WTC11 (cell line): ENCODE measurements at regions not wholly inside any gene's neighbourhood (a gene's known extent, or its start where the extent isn't known, plus 50 kb on each side); places are given as distances from the start of the nearest gene placed in this dataset.
A peak's percentile ranks its signal among the peaks of the same experiment; 100 is the strongest.

Source experiments
- ATAC-seq: fragments of 200-7000 bp; cut with Tn5 transposase; 2 replicates; pipeline ENCODE4 v1.10.0; 2021; ENCODE audit warnings: mild to moderate bottlenecking, moderate library complexity
- CTCF ChIA-PET: fragments of 300-600 bp; sonication (Branson Sonifier 250); formaldehyde crosslinking; loops from one replicate; lab custom pipeline; 2021; ENCODE audit warnings: antibody characterized with exemption; lab: Charles Lee
- POLR2A ChIA-PET: fragments of 350-600 bp; sonication (Branson Sonifier 250); formaldehyde crosslinking; loops from one replicate; lab custom pipeline; 2021; ENCODE audit warnings: antibody characterized with exemption; lab: Charles Lee
- DNase-seq: peaks from one replicate; pipeline ENCODE4 v3.0.0; 2021; ENCODE audit warnings: low spot score
- H3K27ac Mint-ChIP-seq: 2 replicates; pipeline ENCODE4 v1.8.0; 2021; ENCODE audit warnings: mixed read lengths
- H3K27me3 Mint-ChIP-seq: 2 replicates; pipeline ENCODE4 v1.8.0; 2021; ENCODE audit warnings: low read depth, mild to moderate bottlenecking, moderate library complexity, mixed read lengths
- H3K36me3 Mint-ChIP-seq: 2 replicates; pipeline ENCODE4 v1.8.0; 2021; ENCODE audit warnings: mixed read lengths
- H3K4me1 Mint-ChIP-seq: 2 replicates; pipeline ENCODE4 v1.8.0; 2022; ENCODE audit warnings: mixed read lengths
- H3K4me3 Mint-ChIP-seq: 2 replicates; pipeline ENCODE4 v1.8.0; 2021; ENCODE audit warnings: mild to moderate bottlenecking, moderate library complexity, mixed read lengths
- H3K9me3 Mint-ChIP-seq: 2 replicates; pipeline ENCODE4 v1.8.0; 2021; ENCODE audit warnings: mixed read lengths
- E2F1 ChIP-seq: sonication (generic); formaldehyde crosslinking; IDR thresholded peaks from 2 replicates; pipeline ENCODE4 v1.8.0; 2022; ENCODE audit warnings: mild to moderate bottlenecking, missing genetic modification reagents
- FOXP4 ChIP-seq: sonication (generic); formaldehyde crosslinking; IDR thresholded peaks from 2 replicates; pipeline ENCODE4 v1.8.0; 2022; ENCODE audit warnings: mild to moderate bottlenecking, missing genetic modification reagents
- GTF2I ChIP-seq: fragments of 250-450 bp; sonication (Bioruptor Pico); conservative IDR thresholded peaks from 2 replicates; pipeline ENCODE4 v1.4.0; 2021; ENCODE audit warnings: mild to moderate bottlenecking
- HMGA2 ChIP-seq: fragments of 250-450 bp; sonication (Bioruptor Pico); IDR thresholded peaks from 2 replicates; pipeline ENCODE4 v1.4.0; 2021; ENCODE audit warnings: mild to moderate bottlenecking, moderate library complexity
- HMGXB4 ChIP-seq: sonication (generic); formaldehyde crosslinking; IDR thresholded peaks from 2 replicates; pipeline ENCODE4 v1.8.1; 2023; ENCODE audit warnings: mild to moderate bottlenecking, moderate library complexity, missing genetic modification reagents
- JAZF1 ChIP-seq: fragments of 250-450 bp; sonication (Bioruptor Pico); IDR thresholded peaks from 2 replicates; pipeline ENCODE4 v1.9.0; 2021; ENCODE audit warnings: moderate library complexity, mild to moderate bottlenecking, inconsistent platforms
- MYBL2 ChIP-seq: sonication (generic); formaldehyde crosslinking; IDR thresholded peaks from 2 replicates; pipeline ENCODE4 v1.8.1; 2023; ENCODE audit warnings: mild to moderate bottlenecking, moderate library complexity, missing genetic modification reagents
- PRDM15 ChIP-seq: sonication (generic); formaldehyde crosslinking; IDR thresholded peaks from 2 replicates; pipeline ENCODE4 v1.8.0; 2022; ENCODE audit warnings: missing genetic modification reagents
- RORB ChIP-seq: fragments of 250-450 bp; sonication (Bioruptor Pico); IDR thresholded peaks from 2 replicates; pipeline ENCODE4 v1.9.0; 2021; ENCODE audit warnings: mild to moderate bottlenecking
- SMAD3 ChIP-seq: sonication (generic); formaldehyde crosslinking; IDR thresholded peaks from 2 replicates; pipeline ENCODE4 v1.8.0; 2022; ENCODE audit warnings: missing genetic modification reagents, mild to moderate bottlenecking, borderline replicate concordance
- SMAD4 ChIP-seq: sonication (generic); formaldehyde crosslinking; IDR thresholded peaks from 2 replicates; pipeline ENCODE4 v1.8.0; 2022; ENCODE audit warnings: mild to moderate bottlenecking, missing genetic modification reagents
- ZBTB21 ChIP-seq: sonication (generic); formaldehyde crosslinking; IDR thresholded peaks from 2 replicates; pipeline ENCODE4 v1.8.1; 2023; ENCODE audit warnings: mild to moderate bottlenecking, missing genetic modification reagents, borderline replicate concordance
- ZNF219 ChIP-seq: sonication (generic); formaldehyde crosslinking; IDR thresholded peaks from 2 replicates; pipeline ENCODE4 v1.8.0; 2023; ENCODE audit warnings: missing genetic modification reagents, mild to moderate bottlenecking, borderline replicate concordance
- ZNF317 ChIP-seq: sonication (generic); formaldehyde crosslinking; IDR thresholded peaks from 2 replicates; pipeline ENCODE4 v1.8.1; 2023; ENCODE audit warnings: low read depth, mild to moderate bottlenecking, moderate library complexity, missing genetic modification reagents, borderline replicate concordance
- ZNF416 ChIP-seq: fragments of 250-450 bp; sonication (Bioruptor Pico); IDR thresholded peaks from 2 replicates; pipeline ENCODE4 v1.9.0; 2021; ENCODE audit warnings: mild to moderate bottlenecking, inconsistent platforms
- ZNF423 ChIP-seq: fragments of 250-450 bp; sonication (Bioruptor Pico); IDR thresholded peaks from 2 replicates; pipeline ENCODE4 v2.1.2; 2022; ENCODE audit warnings: mild to moderate bottlenecking, moderate library complexity
- ZNF512 ChIP-seq: sonication (generic); formaldehyde crosslinking; IDR thresholded peaks from 2 replicates; pipeline ENCODE4 v1.8.1; 2022; ENCODE audit warnings: missing genetic modification reagents, borderline replicate concordance
- ZNF532 ChIP-seq: fragments of 250-450 bp; sonication (Bioruptor Pico); IDR thresholded peaks from 2 replicates; pipeline ENCODE4 v1.9.0; 2021; ENCODE audit warnings: mild to moderate bottlenecking, borderline replicate concordance

GRCh38 chr6:54451516-54451915 lies 143.3 kb downstream of the TINAG start (continued):
- TF ChIP-seq ZNF416 (no peak), ZNF512 (CRISPR knock-in tag) (no peak), PRDM15 (CRISPR knock-in tag) (no peak), HMGXB4 (CRISPR knock-in tag) (no peak), JAZF1 (no peak)
- TF ChIP-seq, all 79 proteins: peak for 0

GRCh38 chr6:54463354-54464024 lies 155.2 kb downstream of the TINAG start:
- Mint-ChIP-seq H3K27ac (peak overlapping the region; percentile 90), H3K9me3 (peaks cover 23% of the 10 kb centered on the region)
- CTCF ChIA-PET, result interaction anchor here (0.8 kb wide), 1 partner anchor 157 kb away, joined by 3 read pairs; no protein-coding TSS in a partner anchor

GRCh38 chr6:54465649-54466300 lies 157.5 kb downstream of the TINAG start:
- ChIA-PET POLR2A (no interaction called here), CTCF (no interaction called here)
- H3K4me1 Mint-ChIP-seq, result peaks cover 20% of the 10 kb centered on the region
- H3K36me3 Mint-ChIP-seq, result no peaks in the 10 kb centered on the region
- H3K27ac Mint-ChIP-seq, result no peak overlapping the region
- DNase-seq, result no peak
- H3K4me3 Mint-ChIP-seq, result no peak overlapping the region
- H3K27me3 Mint-ChIP-seq, result no peaks in the 10 kb centered on the region
- no peak for ATAC-seq
- H3K9me3 Mint-ChIP-seq, result peaks cover 19% of the 10 kb centered on the region
- TF ChIP-seq RORB (CRISPR knock-in tag), result no peak
- TF ChIP-seq SMAD4, result no peak
- TF ChIP-seq GTF2I (CRISPR knock-in tag), result no peak
- no peak for TF ChIP-seq ZNF423 (CRISPR knock-in tag)
- no peak for TF ChIP-seq ZNF219 (CRISPR knock-in tag)
- no peak for TF ChIP-seq HMGA2 (CRISPR knock-in tag)
- no peak for TF ChIP-seq FOXP4 (CRISPR knock-in tag)
- TF ChIP-seq ZBTB21 (CRISPR knock-in tag), result no peak
- no peak for TF ChIP-seq E2F1
- TF ChIP-seq MYBL2, result no peak
- TF ChIP-seq ZNF532 (CRISPR knock-in tag), result no peak

More at GRCh38 chr6:54463354-54464024, 155.2 kb downstream of the TINAG start:
- ATAC-seq (peak; percentile 50; the same call in 1 of the 2 replicates), DNase-seq (no peak)
- POLR2A ChIA-PET, result no interaction called here
- no peaks in the 10 kb centered on the region; the same call in 1 of the 2 replicates for H3K27me3 Mint-ChIP-seq
- no peaks in the 10 kb centered on the region for H3K36me3 Mint-ChIP-seq
- no peak overlapping the region for H3K4me3 Mint-ChIP-seq
- TF ChIP-seq ZNF317 (CRISPR knock-in tag) (no peak), ZBTB21 (CRISPR knock-in tag) (no peak), SMAD3 (no peak)
- TF ChIP-seq, all 79 proteins: peak for 0
- peaks cover 16% of the 10 kb centered on the region for H3K4me1 Mint-ChIP-seq
